Liver (tissue), 8 donors: ENCODE measurements at regions not wholly inside any gene's neighbourhood (a gene's known extent, or its start where the extent isn't known, plus 50 kb on each side); places are given as distances from the start of the nearest gene placed in this dataset.

ENCODE experiments used
- DNase-seq: peaks from one replicate; pipeline ENCODE4 v3.0.0-alpha.2; 2017; ENCODE audit warnings: low spot score
- H3K27ac ChIP-seq, 2 donors: one replicate each; pipeline ENCODE4 v1.7.0; 2013; ENCODE audit warnings: inconsistent platforms in 2 of 2, low read length in 2 of 2, control low read depth in 1 of 2, low read depth in 1 of 2, mild to moderate bottlenecking in 1 of 2
- H3K27me3 ChIP-seq, 4 donors: one replicate each; pipeline versions ENCODE4 v1.6.1 to v1.7.0; 2013; ENCODE audit warnings: low read length in 3 of 4, inconsistent platforms in 1 of 4, mild to moderate bottlenecking in 1 of 4, moderate library complexity in 1 of 4; ENCODE audit not compliant: control insufficient read depth in 4 of 4, insufficient read depth in 4 of 4
- H3K36me3 ChIP-seq, 4 donors: one replicate each; pipeline versions ENCODE4 v1.6.1 to v1.7.0; 2013; ENCODE audit warnings: low read length in 3 of 4, mild to moderate bottlenecking in 3 of 4, low read depth in 1 of 4, moderate library complexity in 1 of 4; ENCODE audit not compliant: control insufficient read depth in 4 of 4, insufficient read depth in 3 of 4
- H3K4me1 ChIP-seq, 4 donors: one replicate each; pipeline versions ENCODE4 v1.6.1 to v1.7.0; 2013; ENCODE audit warnings: low read length in 3 of 4, mild to moderate bottlenecking in 3 of 4, moderate library complexity in 1 of 4; ENCODE audit not compliant: control insufficient read depth in 4 of 4, insufficient read depth in 4 of 4
- H3K4me3 ChIP-seq, 3 donors: one replicate each; pipeline versions ENCODE4 v1.6.1 to v1.7.0; 2013; ENCODE audit warnings: low read length in 3 of 3, control low read depth in 1 of 3, low read depth in 1 of 3, mild to moderate bottlenecking in 1 of 3
- H3K9ac ChIP-seq, 2 donors: one replicate each; pipeline ENCODE4 v1.7.0; 2013; ENCODE audit warnings: low read length in 2 of 2, mild to moderate bottlenecking in 2 of 2, moderate library complexity in 2 of 2, control low read depth in 1 of 2, low read depth in 1 of 2
- H3K9me3 ChIP-seq, 4 donors: one replicate each; pipeline versions ENCODE4 v1.6.1 to v1.7.0; 2013; ENCODE audit warnings: low read length in 3 of 4; ENCODE audit not compliant: control insufficient read depth in 4 of 4
- CTCF ChIP-seq: fragments of 150-350 bp; IDR thresholded peaks from 2 replicates; pipeline ENCODE4 v1.5.1; 2017; ENCODE audit warnings: improper control_type of control experiment, low read depth, low read length; ENCODE audit not compliant: missing input control
- EGR1 ChIP-seq, 2 donors: IDR thresholded peaks; 2 replicates each; pipeline ENCODE4 v1.6.1; 2016 to 2018; ENCODE audit warnings: antibody characterized with exemption in 2 of 2, low read depth in 2 of 2
- FOXA1 ChIP-seq: IDR thresholded peaks from 2 replicates; pipeline ENCODE4 v1.6.1; 2016; ENCODE audit warnings: antibody characterized with exemption
- FOXA2 ChIP-seq: IDR thresholded peaks from 2 replicates; pipeline ENCODE4 v1.6.1; 2016; ENCODE audit warnings: antibody characterized with exemption
- GABPA ChIP-seq, 2 donors: IDR thresholded peaks in 1 of 2; conservative IDR thresholded peaks in 1 of 2; 2 replicates each; pipeline ENCODE4 v1.6.1; 2016; ENCODE audit warnings: antibody characterized with exemption in 2 of 2, mild to moderate bottlenecking in 1 of 2, moderate library complexity in 1 of 2
- HNF4A ChIP-seq, 2 donors: conservative IDR thresholded peaks; 2 replicates each; pipeline ENCODE4 v1.6.1; 2016; ENCODE audit warnings: antibody characterized with exemption in 2 of 2, mild to moderate bottlenecking in 2 of 2
- HNF4G ChIP-seq: IDR thresholded peaks from 2 replicates; pipeline ENCODE4 v1.6.1; 2016; ENCODE audit warnings: antibody characterized with exemption
- JUND ChIP-seq, 2 donors: IDR thresholded peaks; 2 replicates each; pipeline ENCODE4 v1.6.1; 2016; ENCODE audit warnings: antibody characterized with exemption in 2 of 2
- MAX ChIP-seq: IDR thresholded peaks from 2 replicates; pipeline ENCODE4 v1.6.1; 2016; ENCODE audit warnings: antibody characterized with exemption
- REST ChIP-seq: IDR thresholded peaks from 2 replicates; pipeline ENCODE4 v1.6.1; 2016; ENCODE audit warnings: antibody characterized with exemption, mild to moderate bottlenecking
- RXRA ChIP-seq, 2 donors: IDR thresholded peaks; 2 replicates each; pipeline ENCODE4 v1.6.1; 2017 to 2018; ENCODE audit warnings: antibody characterized with exemption in 2 of 2, mild to moderate bottlenecking in 1 of 2
- SP1 ChIP-seq: IDR thresholded peaks from 2 replicates; pipeline ENCODE4 v1.6.1; 2018; ENCODE audit warnings: antibody characterized with exemption, mild to moderate bottlenecking
- TAF1 ChIP-seq: conservative IDR thresholded peaks from 2 replicates; pipeline ENCODE4 v1.6.1; 2016; ENCODE audit warnings: antibody characterized with exemption, mild to moderate bottlenecking
- YY1 ChIP-seq: IDR thresholded peaks from 2 replicates; pipeline ENCODE4 v1.6.1; 2016; ENCODE audit warnings: antibody characterized with exemption, mild to moderate bottlenecking
- ZBTB33 ChIP-seq: IDR thresholded peaks from 2 replicates; pipeline ENCODE4 v1.6.1; 2016; ENCODE audit warnings: antibody characterized with exemption
- WGBS: extraction: QIAGEN DNeasy Blood & Tissue Kit; methylation state at CpG from one replicate; pipeline ENCODE4 v1.1.7; 2013; 5-methylcytosine and 5-hydroxymethylcytosine counted together
- donor health status: healthy.
- donor health status: healthy.
- donor health status: healthy.
- donor health status: healthy.
- donor health status: healthy.

GRCh38 chr20:50358971-50359370 is 151.2 kb upstream of the PTPN1 start:
- H3K36me3 ChIP-seq, result no peaks in the 10 kb centered on the region
- no peak for TF ChIP-seq GABPA (IDR thresholded peaks at IDR 0.05 in 1 of 2, conservative IDR thresholded peaks at IDR 0.05 in 1 of 2)
- TF ChIP-seq RXRA (IDR thresholded peaks at IDR 0.05), result no peak
- TF ChIP-seq FOXA1, result no peak
- no peak for TF ChIP-seq SP1
- TF ChIP-seq TAF1, result no peak
- TF ChIP-seq ZBTB33, result no peak
- H3K27me3 ChIP-seq, result no peaks in the 10 kb centered on the region
- 96% methylated on average over 13 of the region's 13 CpGs for WGBS
- H3K27ac ChIP-seq, result no peak overlapping the region
- no peak for DNase-seq
- no peaks in the 10 kb centered on the region for H3K4me1 ChIP-seq
- no peak overlapping the region for H3K4me3 ChIP-seq
- no peaks in the 10 kb centered on the region for H3K9me3 ChIP-seq
- H3K9ac ChIP-seq, result no peak overlapping the region

- no peaks in the 10 kb centered on the region for H3K9me3 ChIP-seq
- no peak overlapping the region for H3K27ac ChIP-seq
- no peaks in the 10 kb centered on the region for H3K4me1 ChIP-seq
- H3K36me3 ChIP-seq, result no peaks in the 10 kb centered on the region
- no peak for TF ChIP-seq HNF4A (conservative IDR thresholded peaks at IDR 0.05)
- no peak for TF ChIP-seq HNF4G
- no peak for TF ChIP-seq REST
- TF ChIP-seq GABPA (IDR thresholded peaks at IDR 0.05 in 1 of 2, conservative IDR thresholded peaks at IDR 0.05 in 1 of 2), result no peak
- TF ChIP-seq MAX, result no peak
- TF ChIP-seq FOXA1, result no peak
- no peak for TF ChIP-seq JUND (IDR thresholded peaks at IDR 0.05)
- no peak for TF ChIP-seq TAF1
- DNase-seq, result no peak
- H3K9ac ChIP-seq, result no peak overlapping the region
- no peaks in the 10 kb centered on the region for H3K27me3 ChIP-seq
- no peak overlapping the region for H3K4me3 ChIP-seq
- 81% methylated on average over 8 of the region's 8 CpGs for WGBS
Measured at GRCh38 chr20:50359607-50360217, 150.5 kb upstream of the PTPN1 start.

GRCh38 chr20:50360218-50360672 is 149.9 kb upstream of the PTPN1 start:
- no peak for DNase-seq

More at GRCh38 chr20:50360218-50360672, 149.9 kb upstream of the PTPN1 start:
- H3K4me1 ChIP-seq, result no peaks in the 10 kb centered on the region
- no peaks in the 10 kb centered on the region for H3K36me3 ChIP-seq
- H3K27ac ChIP-seq, result no peak overlapping the region
- no peaks in the 10 kb centered on the region for H3K9me3 ChIP-seq
- no peak overlapping the region for H3K4me3 ChIP-seq
- no peak overlapping the region for H3K9ac ChIP-seq
- WGBS, result 88% methylated on average over 8 of the region's 8 CpGs
- no peak for TF ChIP-seq FOXA2
- no peak for TF ChIP-seq TAF1
- TF ChIP-seq FOXA1, result no peak
- TF ChIP-seq RXRA (IDR thresholded peaks at IDR 0.05), result no peak
- no peak for TF ChIP-seq REST
- TF ChIP-seq EGR1 (IDR thresholded peaks at IDR 0.05; ENCODE audit: low read depth in 2 of 2), result no peak
- no peak for TF ChIP-seq YY1
- TF ChIP-seq SP1, result no peak
- no peak for TF ChIP-seq HNF4G
- no peak for TF ChIP-seq HNF4A (conservative IDR thresholded peaks at IDR 0.05)
- TF ChIP-seq CTCF, result no peak
- H3K27me3 ChIP-seq, result no peaks in the 10 kb centered on the region
